ENCODE measurements at regions not wholly inside any gene's neighbourhood (a gene's known extent, or its start where the extent isn't known, plus 50 kb on each side); places are given as distances from the start of the nearest gene placed in this dataset.

GRCh38 chr2:200068642-200069041 lies 113.3 kb downstream of the MAIP1 start:
- no peak overlapping the region for H3K4me3 ChIP-seq (ENCODE audit: low read depth, low read length)
- TF ChIP-seq CTCF (IDR thresholded peaks at IDR 0.05; ENCODE audit: borderline replicate concordance, insufficient read depth, low read depth, low read length): no peak

- no peak for TF ChIP-seq CTCF (IDR thresholded peaks at IDR 0.05; ENCODE audit: borderline replicate concordance, insufficient read depth, low read depth, low read length)
- H3K4me3 ChIP-seq (ENCODE audit: low read depth, low read length): no peak overlapping the region
Measured at GRCh38 chr2:200077210-200077650, 121.8 kb downstream of the MAIP1 start.

GRCh38 chr2:200077838-200078237 lies 122.5 kb downstream of the MAIP1 start:
- no peak for TF ChIP-seq CTCF (IDR thresholded peaks at IDR 0.05; ENCODE audit: borderline replicate concordance, insufficient read depth, low read depth, low read length)
- H3K4me3 ChIP-seq (ENCODE audit: low read depth, low read length): no peak overlapping the region

GRCh38 chr2:200079356-200079755 lies 124.0 kb downstream of the MAIP1 start:
- no peak overlapping the region for H3K4me3 ChIP-seq (ENCODE audit: low read depth, low read length)
- TF ChIP-seq CTCF (IDR thresholded peaks at IDR 0.05; ENCODE audit: borderline replicate concordance, insufficient read depth, low read depth, low read length): no peak

- TF ChIP-seq CTCF (IDR thresholded peaks at IDR 0.05; ENCODE audit: borderline replicate concordance, insufficient read depth, low read depth, low read length): no peak
- H3K4me3 ChIP-seq (ENCODE audit: low read depth, low read length): no peak overlapping the region
Measured at GRCh38 chr2:200081236-200081635, 125.9 kb downstream of the MAIP1 start.

- no peak overlapping the region for H3K4me3 ChIP-seq (ENCODE audit: low read depth, low read length)
- TF ChIP-seq CTCF (IDR thresholded peaks at IDR 0.05; ENCODE audit: borderline replicate concordance, insufficient read depth, low read depth, low read length): no peak
Measured at GRCh38 chr2:200081811-200082210, 126.4 kb downstream of the MAIP1 start.

GRCh38 chr2:200084036-200084435 lies 128.7 kb downstream of the MAIP1 start:
- H3K4me3 ChIP-seq (ENCODE audit: low read depth, low read length): no peak overlapping the region
- TF ChIP-seq CTCF (IDR thresholded peaks at IDR 0.05; ENCODE audit: borderline replicate concordance, insufficient read depth, low read depth, low read length): no peak
